ENCODE measurements at regions not wholly inside any gene's neighbourhood (a gene's known extent, or its start where the extent isn't known, plus 50 kb on each side); places are given as distances from the start of the nearest gene placed in this dataset.

DNA sequence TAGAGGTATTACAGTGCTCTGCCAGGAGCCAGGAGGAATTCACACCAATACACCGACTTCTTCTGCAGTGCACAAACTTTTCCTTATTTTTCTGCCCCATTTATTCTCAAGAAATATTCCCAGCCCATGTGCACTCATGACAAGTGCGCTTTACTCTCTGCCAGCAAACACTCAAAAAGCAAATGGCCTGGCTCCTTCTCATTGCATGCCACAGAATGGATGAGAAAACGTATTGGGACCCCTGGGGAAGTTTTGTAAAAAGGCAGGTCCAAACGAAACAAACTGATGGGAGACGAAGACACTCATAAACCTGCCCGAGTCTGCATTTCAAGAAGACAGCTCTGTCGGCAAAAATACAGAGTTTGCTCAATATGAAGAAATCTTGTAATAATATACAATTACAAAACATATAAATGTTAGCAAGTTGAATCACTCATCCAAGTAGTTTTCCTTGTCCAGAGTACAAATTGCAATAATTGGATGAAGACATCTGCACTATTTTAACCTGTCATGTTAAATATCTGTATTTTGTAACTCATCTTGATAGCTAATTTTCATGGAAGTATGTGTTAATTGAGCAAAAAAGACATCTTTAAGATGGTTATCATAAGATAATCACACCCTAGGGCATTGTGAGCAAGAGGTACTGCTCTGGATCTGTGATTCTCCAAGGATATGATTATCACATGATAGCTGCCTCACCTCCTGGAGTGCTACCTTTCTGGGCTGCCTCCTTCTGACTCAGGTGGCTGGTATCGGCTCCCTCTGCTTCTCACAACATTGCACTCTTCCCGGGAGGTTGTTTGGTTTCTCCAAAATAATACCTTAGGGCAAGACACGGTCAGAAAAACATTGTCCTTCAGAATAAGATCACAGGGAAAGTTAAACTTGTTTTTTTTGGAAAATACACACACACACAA is 260.8 kb upstream of the G2E3 start:
- H3K27me3 ChIP-seq (ENCODE audit: control insufficient read depth, insufficient read depth, low read length), result no peaks in the 10 kb centered on the region
- H3K4me1 ChIP-seq (ENCODE audit: control insufficient read depth in 2 of 3, insufficient read depth in 2 of 3, low read depth in 1 of 3, low read length in 3 of 3), result no peaks in the 10 kb centered on the region
- H3K36me3 ChIP-seq (ENCODE audit: control insufficient read depth in 2 of 3, insufficient read depth in 3 of 3, low read length in 3 of 3), result no peaks in the 10 kb centered on the region
- no peak for FAIRE-seq
- TF ChIP-seq, protein P1, sequence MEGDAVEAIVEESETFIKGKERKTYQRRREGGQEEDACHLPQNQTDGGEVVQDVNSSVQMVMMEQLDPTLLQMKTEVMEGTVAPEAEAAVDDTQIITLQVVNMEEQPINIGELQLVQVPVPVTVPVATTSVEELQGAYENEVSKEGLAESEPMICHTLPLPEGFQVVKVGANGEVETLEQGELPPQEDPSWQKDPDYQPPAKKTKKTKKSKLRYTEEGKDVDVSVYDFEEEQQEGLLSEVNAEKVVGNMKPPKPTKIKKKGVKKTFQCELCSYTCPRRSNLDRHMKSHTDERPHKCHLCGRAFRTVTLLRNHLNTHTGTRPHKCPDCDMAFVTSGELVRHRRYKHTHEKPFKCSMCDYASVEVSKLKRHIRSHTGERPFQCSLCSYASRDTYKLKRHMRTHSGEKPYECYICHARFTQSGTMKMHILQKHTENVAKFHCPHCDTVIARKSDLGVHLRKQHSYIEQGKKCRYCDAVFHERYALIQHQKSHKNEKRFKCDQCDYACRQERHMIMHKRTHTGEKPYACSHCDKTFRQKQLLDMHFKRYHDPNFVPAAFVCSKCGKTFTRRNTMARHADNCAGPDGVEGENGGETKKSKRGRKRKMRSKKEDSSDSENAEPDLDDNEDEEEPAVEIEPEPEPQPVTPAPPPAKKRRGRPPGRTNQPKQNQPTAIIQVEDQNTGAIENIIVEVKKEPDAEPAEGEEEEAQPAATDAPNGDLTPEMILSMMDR (IDR thresholded peaks at IDR 0.05; ENCODE audit: borderline replicate concordance, extremely low read depth, insufficient read depth), result no peak
- intact Hi-C loops (cut with DNase I), result no loop called here
- H3K4me3 ChIP-seq (ENCODE audit: low read length in 3 of 3), result no peak overlapping the region
- DNase-seq, result no peak
- no peak overlapping the region for H3K27ac ChIP-seq (ENCODE audit: low read depth in 2 of 2, low read length in 2 of 2)
- H3K9ac ChIP-seq (ENCODE audit: low read length in 3 of 3), result no peak overlapping the region
- H3K9me3 ChIP-seq (ENCODE audit: control insufficient read depth in 2 of 3, insufficient read depth in 1 of 3, low read length in 3 of 3), result no peaks in the 10 kb centered on the region

DNA sequence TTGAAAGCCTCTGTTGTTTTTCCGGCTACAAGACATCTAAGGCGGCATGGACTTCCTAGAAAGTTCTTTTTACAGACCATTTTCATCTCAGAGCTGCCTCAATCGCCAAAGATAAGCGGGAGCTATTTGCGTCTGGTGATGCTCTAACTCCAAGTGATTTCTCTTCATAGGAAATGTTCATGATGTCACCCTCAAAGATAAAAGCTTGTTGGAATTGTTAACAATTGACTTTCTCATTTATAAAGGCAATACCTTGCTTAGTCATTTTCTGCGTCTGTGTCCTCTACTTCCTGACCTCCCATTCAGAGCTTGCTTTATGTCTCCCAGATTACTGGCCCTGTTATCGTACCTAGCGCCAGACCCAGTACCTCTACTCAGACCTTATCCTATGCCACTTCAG is 259.0 kb upstream of the G2E3 start:
- FAIRE-seq (no peak), DNase-seq (no peak)
- no peak overlapping the region for H3K27ac ChIP-seq (ENCODE audit: low read depth in 2 of 2, low read length in 2 of 2)
- no peak overlapping the region for H3K4me3 ChIP-seq (ENCODE audit: low read length in 3 of 3)
- H3K9me3 ChIP-seq (ENCODE audit: control insufficient read depth in 2 of 3, insufficient read depth in 1 of 3, low read length in 3 of 3), result no peaks in the 10 kb centered on the region
- H3K27me3 ChIP-seq (ENCODE audit: control insufficient read depth, insufficient read depth, low read length), result no peaks in the 10 kb centered on the region
- H3K36me3 ChIP-seq (ENCODE audit: control insufficient read depth in 2 of 3, insufficient read depth in 3 of 3, low read length in 3 of 3), result no peaks in the 10 kb centered on the region
- H3K4me1 ChIP-seq (ENCODE audit: control insufficient read depth in 2 of 3, insufficient read depth in 2 of 3, low read depth in 1 of 3, low read length in 3 of 3), result no peaks in the 10 kb centered on the region
- intact Hi-C loops (cut with DNase I), result no loop called here
- H3K9ac ChIP-seq (ENCODE audit: low read length in 3 of 3), result no peak overlapping the region
- TF ChIP-seq, protein P1 (IDR thresholded peaks at IDR 0.05; ENCODE audit: borderline replicate concordance, extremely low read depth, insufficient read depth), result no peak

- H3K4me3 ChIP-seq (ENCODE audit: low read length in 3 of 3), result no peak overlapping the region
- FAIRE-seq, result no peak
- TF ChIP-seq, protein P1 (IDR thresholded peaks at IDR 0.05; ENCODE audit: borderline replicate concordance, extremely low read depth, insufficient read depth), result no peak
- intact Hi-C loops (cut with DNase I), result no loop called here
- H3K4me1 ChIP-seq (ENCODE audit: control insufficient read depth in 2 of 3, insufficient read depth in 2 of 3, low read depth in 1 of 3, low read length in 3 of 3), result no peaks in the 10 kb centered on the region
- H3K36me3 ChIP-seq (ENCODE audit: control insufficient read depth in 2 of 3, insufficient read depth in 3 of 3, low read length in 3 of 3), result no peaks in the 10 kb centered on the region
- no peak overlapping the region for H3K27ac ChIP-seq (ENCODE audit: low read depth in 2 of 2, low read length in 2 of 2)
- H3K9ac ChIP-seq (ENCODE audit: low read length in 3 of 3), result no peak overlapping the region
- no peak for DNase-seq
- no peaks in the 10 kb centered on the region for H3K27me3 ChIP-seq (ENCODE audit: control insufficient read depth, insufficient read depth, low read length)
- H3K9me3 ChIP-seq (ENCODE audit: control insufficient read depth in 2 of 3, insufficient read depth in 1 of 3, low read length in 3 of 3), result no peaks in the 10 kb centered on the region
Measured at GRCh38 chr14:30303350-30303749, 255.6 kb upstream of the G2E3 start.
